HFFc6 (cell line): ENCODE measurements at regions not wholly inside any gene's neighbourhood (a gene's known extent, or its start where the extent isn't known, plus 50 kb on each side); places are given as distances from the start of the nearest gene placed in this dataset.
A peak's percentile ranks its signal among the peaks of the same experiment; 100 is the strongest.
"Not testable (repeated sequence)": the region's sequence is repeated elsewhere in the genome, so short reads cannot be mapped to it uniquely, and the experiment has no call there.

Experiments
- DNase-seq: peaks from one replicate; pipeline ENCODE4 v3.0.0-alpha.2; 2018
- H3K27ac Mint-ChIP-seq: 2 replicates; pipeline ENCODE4 v1.8.0; 2020; ENCODE audit warnings: mild to moderate bottlenecking, mixed read lengths
- H3K27me3 Mint-ChIP-seq: 2 replicates; pipeline ENCODE4 v1.8.0; 2021; ENCODE audit warnings: mild to moderate bottlenecking, moderate library complexity, mixed read lengths; ENCODE audit not compliant: insufficient read depth
- H3K36me3 Mint-ChIP-seq: 2 replicates; pipeline ENCODE4 v1.8.0; 2021; ENCODE audit warnings: low read depth, mixed read lengths
- H3K4me1 Mint-ChIP-seq: 2 replicates; pipeline ENCODE4 v1.8.0; 2020; ENCODE audit warnings: low read depth, mixed read lengths
- H3K4me3 Mint-ChIP-seq: 2 replicates; pipeline ENCODE4 v1.8.0; 2020; ENCODE audit warnings: mild to moderate bottlenecking, moderate library complexity, mixed read lengths
- H3K9me3 Mint-ChIP-seq: 2 replicates; pipeline ENCODE4 v1.8.0; 2020; ENCODE audit warnings: mild to moderate bottlenecking, mixed read lengths
- TF ChIP-seq, protein P1 (sequence below): fragments of 200-600 bp; sonication (generic); IDR thresholded peaks from 2 replicates; pipeline ENCODE4 v1.5.0; 2021; ENCODE audit warnings: antibody characterized with exemption, mild to moderate bottlenecking

DNA sequence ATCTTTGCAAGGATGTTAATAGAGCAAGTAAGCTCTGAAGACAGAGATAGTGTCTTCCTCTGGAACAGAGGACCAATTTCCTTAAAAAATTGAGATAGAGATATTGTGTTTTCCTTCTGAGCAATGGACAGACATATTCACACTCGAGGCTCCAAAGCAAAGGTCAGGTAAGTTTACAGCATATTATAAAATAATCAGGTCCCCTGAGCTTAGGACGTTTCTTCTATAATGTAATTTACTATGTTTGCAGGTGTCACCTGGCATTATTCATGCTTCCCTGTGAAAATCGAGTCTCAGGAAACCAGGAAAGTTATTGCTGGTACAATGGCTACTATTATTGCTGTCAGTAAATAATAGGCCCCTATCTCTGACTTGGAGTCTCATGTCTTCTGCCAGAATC, 1135.8 kb upstream of the ACVR2A start:
- H3K4me3 Mint-ChIP-seq: no peak overlapping the region
- TF ChIP-seq, protein P1, sequence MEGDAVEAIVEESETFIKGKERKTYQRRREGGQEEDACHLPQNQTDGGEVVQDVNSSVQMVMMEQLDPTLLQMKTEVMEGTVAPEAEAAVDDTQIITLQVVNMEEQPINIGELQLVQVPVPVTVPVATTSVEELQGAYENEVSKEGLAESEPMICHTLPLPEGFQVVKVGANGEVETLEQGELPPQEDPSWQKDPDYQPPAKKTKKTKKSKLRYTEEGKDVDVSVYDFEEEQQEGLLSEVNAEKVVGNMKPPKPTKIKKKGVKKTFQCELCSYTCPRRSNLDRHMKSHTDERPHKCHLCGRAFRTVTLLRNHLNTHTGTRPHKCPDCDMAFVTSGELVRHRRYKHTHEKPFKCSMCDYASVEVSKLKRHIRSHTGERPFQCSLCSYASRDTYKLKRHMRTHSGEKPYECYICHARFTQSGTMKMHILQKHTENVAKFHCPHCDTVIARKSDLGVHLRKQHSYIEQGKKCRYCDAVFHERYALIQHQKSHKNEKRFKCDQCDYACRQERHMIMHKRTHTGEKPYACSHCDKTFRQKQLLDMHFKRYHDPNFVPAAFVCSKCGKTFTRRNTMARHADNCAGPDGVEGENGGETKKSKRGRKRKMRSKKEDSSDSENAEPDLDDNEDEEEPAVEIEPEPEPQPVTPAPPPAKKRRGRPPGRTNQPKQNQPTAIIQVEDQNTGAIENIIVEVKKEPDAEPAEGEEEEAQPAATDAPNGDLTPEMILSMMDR: no peak
- DNase-seq: no peak
- H3K27me3 Mint-ChIP-seq: no peaks in the 10 kb centered on the region
- no peaks in the 10 kb centered on the region for H3K4me1 Mint-ChIP-seq
- no peaks in the 10 kb centered on the region for H3K36me3 Mint-ChIP-seq
- H3K27ac Mint-ChIP-seq: no peak overlapping the region
- H3K9me3 Mint-ChIP-seq: no peaks in the 10 kb centered on the region

DNA sequence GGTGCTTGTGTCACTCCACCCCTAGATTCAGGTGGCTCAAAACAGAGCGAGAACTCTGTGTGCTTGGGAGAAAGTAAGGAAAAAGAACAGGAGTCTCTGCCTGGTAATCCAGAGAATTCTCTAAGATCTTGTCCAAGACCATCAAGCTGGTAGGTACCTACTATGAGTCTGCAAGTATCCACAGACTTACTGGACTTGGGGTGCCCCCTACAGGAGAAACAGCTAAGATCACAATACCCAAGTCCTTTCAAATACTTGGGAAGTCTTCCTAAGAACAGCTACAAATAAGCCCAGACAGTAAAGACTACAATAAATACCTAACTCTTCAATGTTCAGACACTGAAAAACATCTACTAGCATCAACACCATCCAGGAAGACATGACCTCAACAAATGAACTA, 1143.6 kb upstream of the ACVR2A start:
- Mint-ChIP-seq H3K4me1 (no peaks in the 10 kb centered on the region), H3K36me3 (no peaks in the 10 kb centered on the region), H3K9me3 (peaks cover 17% of the 10 kb centered on the region), H3K4me3 (no peak overlapping the region), H3K27ac (no peak overlapping the region), H3K27me3 (no peaks in the 10 kb centered on the region; the same call in 1 of the 2 replicates)
- no peak for DNase-seq
- TF ChIP-seq, protein P1: peak; percentile 8; the same call in 1 of the 2 replicates

DNA sequence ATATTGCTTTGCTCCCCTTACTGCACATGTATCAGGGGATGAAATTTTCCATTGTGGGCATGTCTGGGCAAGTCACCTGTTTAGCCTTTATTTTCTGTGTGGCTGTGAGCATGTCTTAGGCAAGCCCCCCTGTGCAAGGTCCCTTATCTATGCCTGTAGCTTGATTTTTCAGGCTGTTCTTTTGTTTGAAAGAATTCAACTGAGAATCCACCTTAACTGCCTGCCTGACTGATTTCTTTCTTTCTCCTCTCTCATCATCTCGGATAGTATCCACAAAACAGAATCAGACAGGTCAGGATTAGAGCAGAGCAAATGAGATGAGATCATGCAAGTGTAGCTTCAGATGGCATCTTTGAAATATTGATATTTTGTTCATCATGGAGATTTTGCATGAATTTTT, 1147.5 kb upstream of the ACVR2A start:
- Mint-ChIP-seq H3K27me3 (no peaks in the 10 kb centered on the region), H3K4me3 (no peak overlapping the region), H3K9me3 (peaks cover 9% of the 10 kb centered on the region), H3K27ac (no peak overlapping the region), H3K4me1 (no peaks in the 10 kb centered on the region), H3K36me3 (no peaks in the 10 kb centered on the region)
- TF ChIP-seq, protein P1: no peak
- no peak for DNase-seq

DNA sequence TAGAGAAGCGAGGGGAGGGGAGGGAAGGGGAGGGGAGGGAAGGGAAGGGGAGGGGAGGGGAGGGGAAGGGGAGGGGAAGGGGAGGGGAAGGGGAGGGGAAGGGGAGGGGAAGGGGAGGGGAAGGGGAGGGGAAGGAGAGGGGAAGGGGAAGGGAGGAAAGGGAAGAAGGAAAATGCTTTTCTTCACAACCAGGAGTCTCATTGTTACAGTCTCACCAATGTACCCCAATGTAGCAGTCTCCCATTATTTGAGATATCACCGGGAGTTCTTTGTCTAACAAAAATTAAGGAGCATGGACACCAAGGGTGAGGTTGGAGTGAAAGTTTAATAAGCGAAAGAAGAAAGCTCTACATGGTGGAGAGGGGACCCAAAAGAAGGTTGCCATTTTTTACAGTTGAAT, 1148.0 kb upstream of the ACVR2A start:
- not testable (repeated sequence) for H3K9me3 Mint-ChIP-seq, H3K4me1 Mint-ChIP-seq

DNA sequence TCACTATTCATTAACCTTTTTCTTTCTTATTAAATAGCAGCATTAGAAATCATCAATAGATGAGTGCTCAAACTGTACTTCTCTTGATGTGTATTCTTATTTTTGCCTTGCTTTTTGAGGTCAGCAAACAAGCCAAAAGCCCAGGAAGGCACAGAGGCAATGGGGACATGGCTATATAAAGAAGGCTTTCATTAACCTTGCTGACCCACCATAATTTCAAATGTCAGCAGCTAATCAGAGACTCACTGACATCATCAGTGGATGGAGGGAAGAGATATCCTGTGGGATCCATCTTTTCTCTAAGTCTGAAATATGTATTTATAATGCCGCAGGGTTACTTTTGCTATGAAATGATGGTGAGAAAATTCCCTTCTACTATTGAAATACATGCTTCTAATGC, 1162.8 kb upstream of the ACVR2A start:
- no peaks in the 10 kb centered on the region for H3K27me3 Mint-ChIP-seq
- no peak overlapping the region for H3K4me3 Mint-ChIP-seq
- no peaks in the 10 kb centered on the region for H3K9me3 Mint-ChIP-seq
- TF ChIP-seq, protein P1: no peak
- no peaks in the 10 kb centered on the region for H3K4me1 Mint-ChIP-seq
- no peak overlapping the region for H3K27ac Mint-ChIP-seq
- no peak for DNase-seq
- H3K36me3 Mint-ChIP-seq: no peaks in the 10 kb centered on the region

More for the DNA sequence above, 1148.0 kb upstream of the ACVR2A start:
- H3K27ac Mint-ChIP-seq, DNase-seq, H3K27me3 Mint-ChIP-seq, H3K36me3 Mint-ChIP-seq, H3K4me3 Mint-ChIP-seq: not testable (repeated sequence)

DNA sequence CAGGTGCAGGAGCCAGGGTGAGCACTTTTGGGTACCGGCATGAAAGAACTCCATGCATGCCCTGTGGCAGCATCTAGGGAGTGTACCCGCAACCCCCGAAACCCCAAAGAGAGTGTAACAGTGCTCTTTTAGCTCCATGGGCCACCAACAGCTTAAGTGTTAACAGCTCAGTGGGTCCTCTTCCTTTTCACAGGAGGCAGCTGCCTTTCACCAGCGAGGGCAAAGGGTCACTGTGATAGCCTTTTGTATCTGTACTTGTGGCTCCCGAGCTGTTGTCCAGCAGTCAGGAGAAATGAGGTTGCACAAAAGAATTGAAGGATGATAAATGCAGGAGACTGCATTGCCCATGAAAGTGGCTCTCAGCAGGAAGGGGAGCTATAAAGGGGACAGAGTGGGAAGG, 1166.3 kb upstream of the ACVR2A start:
- no peak overlapping the region for H3K27ac Mint-ChIP-seq
- H3K4me3 Mint-ChIP-seq: no peak overlapping the region
- no peaks in the 10 kb centered on the region for H3K9me3 Mint-ChIP-seq
- H3K36me3 Mint-ChIP-seq: no peaks in the 10 kb centered on the region
- no peak for DNase-seq
- TF ChIP-seq, protein P1: no peak
- H3K4me1 Mint-ChIP-seq: no peaks in the 10 kb centered on the region
- no peaks in the 10 kb centered on the region; the same call in 1 of the 2 replicates for H3K27me3 Mint-ChIP-seq
